CD4-positive, alpha-beta T cell treated with Interleukin-2 at 100 ng/mL for 4 hours (primary cell): ENCODE measurements at regions not wholly inside any gene's neighbourhood (a gene's known extent, or its start where the extent isn't known, plus 50 kb on each side); places are given as distances from the start of the nearest gene placed in this dataset.

Source experiments
- DNase-seq: peaks from one replicate; pipeline ENCODE4 v3.0.0-alpha.2; 2020; ENCODE audit warnings: low spot score

DNA sequence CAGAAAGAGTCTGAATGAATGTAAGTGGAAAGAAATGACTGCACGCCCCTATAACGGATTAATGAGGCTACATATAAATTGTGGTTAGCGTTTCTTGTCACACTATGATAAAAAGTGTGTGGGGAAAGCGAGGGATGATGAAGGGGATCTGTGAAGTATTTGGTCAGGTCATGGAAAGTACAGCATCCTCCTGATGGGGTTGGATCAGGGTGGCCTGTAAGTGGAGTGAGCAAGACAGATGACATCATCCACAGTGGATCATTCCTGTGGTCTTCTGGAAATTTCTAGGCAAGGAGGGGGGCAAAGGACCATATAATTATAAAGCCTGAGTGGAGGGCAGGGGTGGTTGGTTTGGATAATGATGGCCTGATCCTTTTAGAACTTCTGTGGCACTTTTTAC, 606.0 kb downstream of the INHBA start:
- no peak for DNase-seq

DNA sequence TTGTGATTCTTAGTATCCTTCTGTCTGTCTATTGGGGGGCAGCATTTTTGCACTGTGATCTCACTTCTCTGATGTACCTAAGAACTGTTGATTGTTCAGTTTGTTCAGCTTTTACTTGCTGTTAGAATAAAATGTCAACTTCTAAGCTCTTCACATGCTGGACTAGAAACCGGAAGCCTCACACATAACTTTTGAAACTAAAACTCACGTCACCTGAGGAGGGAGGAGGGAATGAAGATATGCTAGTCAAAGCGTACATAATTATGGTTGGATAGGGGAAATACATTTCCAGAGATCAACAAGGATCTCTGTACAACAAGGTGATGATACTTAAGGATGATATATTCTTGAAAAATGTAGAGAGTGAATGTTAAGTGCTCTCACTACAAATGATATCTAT, 609.7 kb downstream of the INHBA start:
- no peak for DNase-seq

DNA sequence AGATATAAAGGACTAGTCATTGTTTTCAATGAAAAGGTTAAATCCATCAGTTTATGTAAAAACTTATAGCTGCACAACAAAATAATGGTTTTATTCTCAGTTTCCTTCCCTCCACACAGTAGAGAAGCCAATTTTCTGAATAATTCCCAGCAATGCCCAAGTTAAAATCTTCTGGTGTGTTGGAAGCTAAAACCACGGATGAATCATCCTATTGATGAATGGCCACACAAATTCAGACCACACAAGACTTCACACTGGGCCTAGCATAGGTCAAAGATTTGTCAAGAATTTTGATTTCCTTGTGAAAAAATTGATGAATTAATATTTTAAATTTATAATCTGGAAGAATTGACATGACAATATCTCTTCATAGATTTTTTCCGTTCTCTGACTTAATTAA, 617.6 kb downstream of the INHBA start:
- no peak for DNase-seq

DNA sequence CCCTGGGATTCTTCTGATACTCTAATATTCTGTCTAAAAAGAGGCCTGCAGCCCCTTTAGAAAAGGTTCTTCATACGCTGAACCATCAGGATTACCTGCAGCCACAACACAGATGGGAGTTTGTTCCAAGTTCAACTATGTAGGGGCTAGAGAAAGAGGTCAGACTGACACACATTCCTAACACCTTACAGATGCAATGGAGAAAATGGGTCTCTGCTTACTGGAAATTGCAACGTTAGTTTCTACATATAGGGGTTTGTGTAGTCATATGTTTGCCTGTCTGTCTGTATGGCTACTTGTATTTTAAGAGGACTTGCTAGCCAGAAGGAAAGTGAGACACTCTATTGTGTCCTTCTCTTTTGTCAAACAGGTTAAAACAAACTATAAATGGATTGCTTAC, 618.5 kb downstream of the INHBA start:
- DNase-seq, result no peak

DNA sequence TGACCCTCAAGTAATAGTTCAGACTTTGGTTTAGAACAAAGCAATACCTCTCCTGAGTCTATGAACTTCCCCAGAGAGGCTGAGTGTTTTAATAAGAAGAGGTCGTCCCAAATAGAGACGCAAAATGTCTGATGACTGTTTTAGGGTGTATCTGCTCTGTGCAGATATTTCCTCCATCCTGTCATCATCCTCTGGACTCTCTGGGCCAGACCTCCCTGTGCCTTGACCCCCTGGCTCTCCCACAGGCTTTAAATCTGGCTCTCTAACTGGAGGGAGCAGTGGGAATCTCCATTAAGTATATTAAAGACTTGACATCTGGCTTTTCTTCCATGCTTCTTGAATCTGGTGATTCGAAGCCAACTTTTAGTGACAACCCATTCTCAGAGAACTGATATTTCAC, 633.3 kb downstream of the INHBA start:
- DNase-seq, result no peak

DNA sequence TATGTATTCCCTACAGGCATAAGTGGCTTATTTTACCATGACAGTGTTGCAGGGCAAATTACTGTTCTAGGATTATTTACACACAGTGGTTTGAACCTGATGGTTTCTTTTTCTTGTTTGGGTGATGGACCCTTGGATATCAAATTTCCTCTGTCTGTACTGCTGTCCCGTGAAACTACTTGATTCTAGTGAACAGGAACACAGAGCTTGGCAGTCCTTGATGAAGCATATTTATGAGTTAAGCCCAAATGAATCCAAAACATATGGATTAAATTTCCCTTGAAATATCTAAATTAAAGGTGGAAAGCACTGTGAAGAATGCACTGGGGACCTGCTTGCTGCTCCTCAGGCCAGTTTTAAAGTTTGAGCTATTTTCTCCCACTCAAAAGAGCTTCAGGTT, 635.3 kb downstream of the INHBA start:
- no peak for DNase-seq

DNA sequence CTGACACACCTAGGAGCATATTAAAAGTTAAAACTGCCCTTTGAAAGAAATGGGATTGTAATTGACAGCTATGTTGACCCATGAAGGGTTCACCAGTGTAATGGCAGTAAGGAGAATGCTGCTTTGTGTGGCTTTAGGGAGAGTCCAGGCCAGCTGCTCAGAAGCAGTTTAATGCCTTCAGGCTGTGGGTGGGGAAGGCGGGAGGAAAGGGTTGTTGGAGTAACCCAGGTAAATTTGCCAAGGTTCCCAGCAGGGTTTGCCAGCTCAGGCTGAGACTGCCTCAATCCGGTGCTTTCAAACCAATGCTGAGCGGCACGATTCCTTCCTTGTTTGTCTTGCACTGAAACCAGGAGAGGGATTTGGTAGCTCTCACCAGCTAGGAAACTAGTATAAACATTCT, 637.2 kb downstream of the INHBA start:
- no peak for DNase-seq

DNA sequence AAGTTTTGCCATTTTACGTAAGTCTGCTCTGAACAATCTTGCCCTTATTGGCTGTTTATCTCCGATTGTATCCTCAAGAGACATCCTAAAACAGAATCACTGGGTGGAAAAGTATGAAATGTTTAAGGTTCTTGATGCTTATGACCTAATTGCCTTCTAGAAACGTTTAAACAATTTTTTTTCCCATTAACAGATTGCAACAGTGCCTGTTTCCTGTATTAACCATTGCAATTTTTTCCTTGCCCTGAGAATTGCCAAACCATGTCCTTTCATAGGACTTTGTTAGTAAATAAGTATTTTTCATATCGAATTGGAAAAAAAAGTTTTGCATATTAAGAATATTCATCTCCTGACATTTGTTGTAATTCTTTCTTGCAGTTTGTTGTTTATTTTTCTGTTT, 639.8 kb downstream of the INHBA start:
- no peak for DNase-seq

DNA sequence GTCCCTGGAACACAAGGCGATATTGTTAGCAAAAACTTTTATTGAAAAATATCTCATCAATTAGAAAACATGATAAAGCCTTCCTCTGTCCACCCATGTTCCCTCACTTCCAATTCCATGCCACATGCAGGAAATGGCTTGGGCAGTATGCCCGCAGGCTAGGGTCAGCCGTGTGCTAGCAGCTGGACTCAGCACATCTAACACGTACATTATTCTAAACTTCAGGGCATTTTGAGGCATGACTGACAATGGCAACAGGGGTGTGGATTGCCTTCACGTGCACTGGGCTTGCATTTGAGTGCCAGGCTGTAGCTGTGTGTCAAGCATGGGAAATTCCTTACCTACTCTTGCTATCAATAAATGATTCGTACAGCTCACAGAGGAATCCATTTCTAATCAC, 642.1 kb downstream of the INHBA start:
- no peak for DNase-seq

DNA sequence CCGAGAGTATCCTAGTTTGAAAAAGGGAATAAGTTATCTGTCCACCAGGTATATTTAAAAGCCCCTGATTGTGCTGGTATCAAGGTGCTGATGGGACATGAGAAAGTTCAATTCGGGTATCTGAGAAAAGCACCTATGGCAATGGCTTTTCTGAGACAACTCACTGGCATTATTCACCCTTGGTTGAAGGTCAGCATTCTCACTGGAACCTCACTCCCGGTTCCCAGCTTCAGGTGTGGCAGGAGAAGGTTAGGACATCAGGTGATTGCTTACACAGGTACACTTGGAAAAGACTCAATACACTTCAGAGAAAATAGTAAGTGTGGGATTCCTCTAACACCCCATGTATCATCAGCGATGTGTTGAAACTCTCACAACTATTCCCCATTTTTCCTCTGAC, 643.1 kb downstream of the INHBA start:
- no peak for DNase-seq

DNA sequence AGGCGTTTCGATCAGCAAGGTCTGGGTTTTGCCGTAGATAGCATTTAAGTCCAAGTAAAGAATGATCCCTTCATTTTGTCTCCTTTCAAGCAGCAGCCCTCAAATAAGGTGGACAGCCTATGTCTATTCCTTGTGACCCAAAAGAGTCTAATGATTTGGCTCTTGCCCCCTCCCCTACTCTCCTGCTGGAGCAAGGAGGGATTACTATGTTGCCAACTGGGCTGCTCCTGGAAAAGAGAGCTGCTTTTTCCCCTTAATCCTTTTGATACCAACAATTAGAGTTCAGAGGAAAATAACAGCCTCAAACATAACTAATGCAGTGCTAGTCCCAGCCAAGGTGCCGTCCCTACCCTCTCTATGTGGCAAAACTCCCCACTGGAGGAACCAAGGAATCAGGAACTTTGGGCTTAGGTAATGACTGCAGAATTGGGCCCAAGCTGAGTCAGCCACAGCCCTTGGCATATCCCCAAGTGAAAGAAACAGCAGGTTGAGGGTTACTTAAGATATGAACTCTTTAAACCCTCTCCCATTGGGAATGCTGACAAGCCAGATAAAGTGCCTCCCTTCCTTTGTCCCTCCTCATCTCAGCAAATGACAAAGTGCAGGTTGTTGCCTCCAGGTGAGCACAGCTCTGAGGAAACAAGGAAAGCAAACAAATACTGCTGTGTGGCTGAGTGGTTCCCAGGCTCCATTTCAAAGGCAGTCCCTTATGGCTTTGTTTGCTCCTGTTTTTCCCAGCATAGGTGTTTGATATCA, 643.7 kb downstream of the INHBA start:
- no peak for DNase-seq

DNA sequence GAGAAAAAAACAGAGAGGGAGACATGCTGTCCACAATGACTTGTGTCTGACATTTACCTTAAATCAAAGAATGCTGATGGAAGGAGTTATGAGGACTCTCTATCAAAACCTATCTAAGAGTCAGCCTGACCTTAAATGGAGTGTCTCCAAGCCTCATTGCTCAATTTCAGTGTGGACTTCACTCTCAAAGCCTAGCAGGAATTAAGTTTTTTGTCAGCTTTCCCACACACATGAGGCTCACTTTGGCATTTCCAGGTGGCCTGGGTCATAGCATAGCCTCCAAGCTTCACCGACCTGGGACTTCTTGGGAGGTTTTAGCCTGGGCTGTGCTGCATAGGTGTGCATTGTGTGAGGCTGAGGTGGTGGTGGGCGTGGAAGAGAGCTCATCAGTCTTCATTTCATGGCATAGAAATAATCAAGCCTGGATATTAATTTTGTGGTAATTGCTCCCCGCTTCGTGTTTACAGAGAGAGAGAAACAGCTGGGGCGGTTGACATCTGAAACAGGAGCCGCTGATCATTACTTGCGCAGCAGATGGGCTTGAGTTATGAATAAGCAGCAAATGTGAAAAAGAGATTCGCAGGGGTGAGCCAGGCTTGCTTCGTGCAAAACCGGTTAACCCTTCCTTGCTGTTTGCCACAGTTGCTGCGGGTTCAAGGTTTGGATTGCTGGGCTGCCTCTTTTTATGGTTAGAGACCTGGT, 647.8 kb downstream of the INHBA start:
- no peak for DNase-seq

DNA sequence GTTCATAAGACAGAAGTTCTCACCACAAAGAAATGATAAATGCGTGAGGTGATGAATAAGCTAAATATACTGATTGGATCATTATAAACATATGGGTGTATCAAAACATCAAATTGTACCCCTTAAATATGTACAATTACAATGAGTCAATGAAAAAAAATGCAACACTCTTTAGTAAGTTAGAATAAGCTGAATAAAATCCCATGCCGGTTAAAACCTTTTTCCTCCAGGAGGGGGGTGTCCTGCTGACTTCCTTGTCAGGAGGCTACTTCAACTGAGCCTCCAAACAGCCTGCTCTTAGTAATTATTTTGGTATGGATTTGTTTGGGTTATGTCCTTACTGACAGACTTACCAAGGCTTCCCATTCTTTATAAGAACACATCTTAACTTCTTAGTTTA, 649.1 kb downstream of the INHBA start:
- DNase-seq, result no peak

DNA sequence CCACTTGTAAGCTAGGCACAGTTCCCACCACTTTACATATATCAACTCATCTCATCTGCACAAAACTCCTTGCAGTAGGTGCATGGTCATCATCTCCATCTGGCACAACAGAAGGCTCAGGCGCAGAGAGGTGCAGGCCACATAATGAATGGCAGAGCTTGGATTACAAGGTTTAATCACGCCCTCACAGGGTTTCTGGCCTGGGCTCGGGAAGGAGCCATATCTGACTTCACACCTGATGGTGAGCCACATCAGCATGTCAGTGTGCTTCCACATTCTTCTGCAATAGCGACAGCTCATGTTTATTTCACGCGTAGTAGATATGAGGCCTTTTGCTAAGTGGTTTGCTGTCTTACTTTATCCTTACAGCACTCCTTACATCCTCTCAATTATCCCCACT, 650.2 kb downstream of the INHBA start:
- DNase-seq, result no peak

DNA sequence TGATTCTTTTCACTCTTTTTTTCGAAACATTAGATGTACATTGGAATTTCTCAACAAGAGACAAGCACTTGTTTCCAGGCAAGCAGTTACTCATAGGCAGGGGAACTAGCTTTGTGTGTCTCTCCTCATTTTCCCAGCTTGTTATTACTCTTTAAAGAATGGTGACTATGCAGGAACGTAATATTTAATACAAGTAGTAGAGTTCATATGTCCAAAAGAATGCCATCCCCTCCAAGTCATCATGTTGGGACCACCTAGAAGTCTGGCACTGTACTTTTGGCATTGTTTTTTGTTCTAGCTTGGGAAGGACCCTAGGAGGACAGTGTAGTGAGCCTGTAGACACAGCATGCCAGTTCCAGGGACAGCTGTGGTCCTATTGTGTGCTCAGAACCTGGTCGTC, 650.7 kb downstream of the INHBA start:
- DNase-seq, result no peak

DNA sequence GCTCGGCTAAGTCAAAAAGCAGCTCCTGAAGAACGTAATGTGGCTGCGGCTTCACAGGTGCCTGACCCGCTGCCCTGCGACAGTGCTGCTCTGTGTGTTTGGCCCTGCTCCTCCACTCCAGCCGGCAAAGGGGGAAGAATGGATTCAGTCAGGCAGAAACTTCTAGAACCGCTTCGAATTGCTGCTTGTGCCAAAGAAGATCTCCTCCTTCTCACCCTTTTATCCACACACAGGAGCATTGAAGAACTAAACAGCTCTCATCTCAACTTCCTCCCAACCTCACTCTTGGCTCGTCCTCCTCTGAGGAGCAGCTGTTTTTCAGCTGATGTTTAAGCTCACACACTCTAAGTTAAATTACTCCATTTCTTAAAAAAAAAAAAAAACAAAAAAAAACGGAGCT, 651.4 kb downstream of the INHBA start:
- DNase-seq, result no peak

DNA sequence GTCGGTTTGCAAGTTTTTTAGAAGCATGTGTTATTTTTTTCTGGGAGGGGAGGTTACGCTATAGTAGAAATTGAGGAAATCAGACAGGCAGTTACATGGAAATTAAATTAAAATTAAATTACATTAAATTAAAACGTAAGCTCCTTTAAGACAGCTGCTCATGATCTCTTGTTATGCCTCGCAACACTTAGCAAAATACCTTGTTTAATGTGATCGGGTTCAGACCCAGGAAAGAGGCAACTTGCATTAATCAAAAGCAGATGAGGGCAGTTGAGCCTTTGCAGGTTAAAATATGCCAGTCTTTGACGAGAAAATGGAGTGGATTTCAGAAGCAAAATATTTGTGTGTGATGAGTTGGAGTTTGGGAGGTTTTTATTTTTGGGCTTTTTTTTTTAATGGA, 651.8 kb downstream of the INHBA start:
- no peak for DNase-seq

DNA sequence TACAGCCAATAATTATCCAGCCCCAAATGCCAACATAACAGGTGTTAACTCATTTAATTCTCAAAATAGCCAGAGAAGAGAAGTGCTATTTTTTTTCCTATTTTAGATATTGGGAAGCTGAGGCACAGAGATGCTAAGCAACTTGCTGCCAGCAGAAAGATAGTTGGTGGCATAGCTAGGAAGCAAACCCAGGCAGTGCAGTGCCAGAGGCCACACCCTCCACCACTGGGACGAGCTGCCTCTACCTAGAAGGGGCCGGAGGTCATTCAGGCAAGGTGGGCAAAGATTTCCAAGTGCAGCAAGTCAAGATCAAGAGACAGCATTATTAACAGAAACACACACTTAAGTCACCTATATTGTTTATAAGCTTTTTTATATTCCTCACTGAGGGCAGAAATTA, 654.1 kb downstream of the INHBA start:
- DNase-seq, result no peak

DNA sequence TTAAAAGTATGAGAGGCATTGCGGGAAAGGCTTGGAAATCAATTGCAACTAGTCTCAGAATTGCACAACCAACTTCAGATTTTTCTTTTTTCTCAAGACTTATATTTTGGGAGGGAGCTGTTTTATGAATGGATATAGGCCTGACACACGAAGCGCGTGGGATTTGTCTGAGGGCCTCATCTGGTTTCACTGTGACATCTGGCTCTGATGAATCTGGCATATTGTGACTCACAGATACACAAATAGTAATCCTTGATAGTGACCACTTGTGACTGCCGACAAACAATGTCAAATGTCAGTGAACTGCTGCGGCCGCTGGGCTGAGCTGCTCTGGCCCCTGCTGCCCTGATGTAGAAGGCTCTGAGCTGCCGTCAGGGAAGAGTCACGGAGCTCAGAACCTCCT, 655.1 kb downstream of the INHBA start:
- DNase-seq, result no peak

DNA sequence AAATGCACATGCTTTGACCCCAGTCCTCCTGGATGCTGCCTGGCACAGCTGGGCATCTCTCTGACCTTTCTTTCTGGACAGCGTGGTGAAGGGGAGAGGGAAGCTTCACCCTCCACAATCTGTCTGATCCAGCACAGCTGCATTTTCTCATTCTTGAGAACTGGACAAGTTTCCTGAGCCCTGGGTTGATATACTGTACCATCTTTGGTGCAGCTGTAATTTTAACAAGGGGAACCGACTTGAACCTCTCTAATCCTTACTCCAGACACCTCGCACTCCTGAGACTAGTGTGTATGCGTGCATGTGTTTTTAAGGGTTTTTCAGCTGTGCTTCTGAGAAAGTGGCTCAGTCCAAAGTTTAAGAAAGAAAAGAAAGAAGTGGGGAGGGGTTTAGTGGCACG, 655.7 kb downstream of the INHBA start:
- DNase-seq, result no peak

DNA sequence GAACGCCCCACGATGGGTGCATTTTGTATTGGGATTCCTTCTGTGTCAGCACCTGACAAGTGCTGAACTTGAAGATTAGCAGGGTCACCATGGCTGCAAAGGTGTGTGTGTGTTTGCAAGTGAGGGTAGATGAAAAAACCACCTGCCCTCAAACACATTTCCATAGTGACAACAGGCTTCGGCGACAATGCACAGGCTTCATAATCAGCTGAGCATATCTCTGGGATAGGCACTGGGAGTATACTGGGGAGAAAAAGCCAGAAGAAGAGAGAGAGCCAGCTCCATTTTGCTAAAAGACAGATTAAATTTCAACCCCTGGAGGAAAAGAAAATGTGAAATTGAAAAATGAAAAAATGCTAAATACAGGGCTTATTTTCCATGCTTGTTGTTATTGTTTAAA, 656.1 kb downstream of the INHBA start:
- DNase-seq, result no peak

DNA sequence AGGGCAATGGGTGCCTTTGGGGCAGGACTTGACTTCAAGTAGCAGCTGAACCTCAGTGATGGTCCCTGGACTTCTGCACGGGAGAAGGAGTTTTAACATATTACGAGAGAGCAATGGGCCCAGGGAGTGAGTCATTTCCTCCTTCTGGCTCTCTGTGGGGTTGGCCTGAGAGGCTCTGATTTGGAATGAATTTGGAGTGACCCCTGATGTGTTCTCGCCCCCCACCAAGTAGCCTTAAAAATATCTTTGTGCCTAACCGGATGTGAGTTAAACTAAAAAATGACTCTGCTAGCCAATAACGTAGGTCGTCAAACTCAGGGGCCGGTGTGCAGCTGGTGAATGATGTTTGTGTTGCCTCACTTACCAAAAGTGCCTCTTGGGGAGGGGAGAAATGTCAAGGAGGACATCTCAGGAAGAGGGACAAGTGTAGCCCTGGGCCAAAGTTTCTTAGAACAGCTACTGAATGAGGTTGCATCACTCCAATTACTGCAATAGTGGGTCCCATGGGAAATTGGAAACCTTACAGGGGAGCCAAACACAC, 656.6 kb downstream of the INHBA start:
- DNase-seq, result no peak

DNA sequence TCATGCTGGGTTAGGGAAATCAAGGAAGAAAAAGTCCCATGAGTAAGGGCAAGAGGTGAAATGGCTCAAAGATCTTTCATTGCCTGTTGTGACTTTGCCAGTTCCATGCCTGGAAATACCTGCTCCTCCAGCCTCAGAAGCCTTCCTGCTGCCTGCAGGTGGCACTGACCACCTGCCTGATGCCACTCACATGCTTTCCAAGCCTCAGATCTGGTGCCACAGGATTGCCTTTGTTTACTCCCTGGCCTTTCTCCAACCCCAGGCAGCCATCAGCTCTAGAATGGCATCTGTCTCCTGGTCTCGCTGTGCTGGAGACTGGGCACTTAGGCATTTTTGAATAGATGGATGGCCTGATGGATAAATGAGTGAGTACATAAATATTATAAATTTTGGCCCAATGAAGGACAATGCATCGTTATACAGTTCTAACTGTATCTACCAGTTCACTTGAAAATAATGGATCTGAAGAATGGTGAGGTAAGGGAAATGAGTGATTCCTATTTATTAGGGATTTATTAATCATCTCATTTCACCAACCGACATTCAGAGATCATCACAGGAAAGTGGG, 657.2 kb downstream of the INHBA start:
- DNase-seq, result no peak
